Keratinocyte (primary cell): ENCODE measurements at regions not wholly inside any gene's neighbourhood (a gene's known extent, or its start where the extent isn't known, plus 50 kb on each side); places are given as distances from the start of the nearest gene placed in this dataset.

ENCODE experiments used
- DNase-seq: peaks from one replicate; pipeline ENCODE4 v3.0.0-alpha.2; 2011; ENCODE audit warnings: low read depth, missing footprints, low spot score
- FAIRE-seq: peaks from 2 replicates; lab custom pipeline; 2011; peaks lifted over from hg19 to GRCh38; lab: Jason Lieb, UNC
- H2AFZ ChIP-seq: 2 replicates; pipeline ENCODE4 v1.6.0; 2012; ENCODE audit warnings: low read length, control low read depth, inconsistent platforms; ENCODE audit not compliant: control insufficient read depth
- H3K27ac ChIP-seq: 2 replicates; pipeline ENCODE4 v1.5.1; 2011; ENCODE audit warnings: low read length; ENCODE audit not compliant: control insufficient read depth, insufficient read depth
- H3K27me3 ChIP-seq: 3 replicates; pipeline ENCODE4 v1.6.0; 2011; ENCODE audit warnings: low read length; ENCODE audit not compliant: control insufficient read depth, insufficient read depth; ENCODE audit errors: extremely low read depth
- H3K36me3 ChIP-seq, 2 experiments: 2 replicates in 1 of 2; 3 replicates in 1 of 2; pipeline ENCODE4 v1.5.1; 2011; ENCODE audit warnings: low read length in 2 of 2, mild to moderate bottlenecking in 1 of 2; ENCODE audit not compliant: control insufficient read depth in 2 of 2, insufficient read depth in 2 of 2; ENCODE audit errors: extremely low read depth in 1 of 2
- H3K4me1 ChIP-seq: 3 replicates; pipeline ENCODE4 v1.5.1; 2011; ENCODE audit warnings: low read length; ENCODE audit not compliant: control insufficient read depth, insufficient read depth; ENCODE audit errors: extremely low read depth
- H3K4me2 ChIP-seq: 3 replicates; pipeline ENCODE4 v1.6.0; 2011; ENCODE audit warnings: low read depth, low read length; ENCODE audit not compliant: control insufficient read depth, insufficient read depth; ENCODE audit errors: extremely low read depth
- H3K4me3 ChIP-seq, 3 experiments: fragments of 200-600 bp in 1 of 3; sonication (generic) in 1 of 3; 2 replicates in 2 of 3; 3 replicates in 1 of 3; pipeline ENCODE4 v1.5.1; 2011 to 2016; ENCODE audit warnings: low read length in 3 of 3, mild to moderate bottlenecking in 3 of 3, control low read depth in 2 of 3, inconsistent platforms in 1 of 3, low read depth in 1 of 3, mixed read lengths in 1 of 3, mixed run types in 1 of 3, moderate library complexity in 1 of 3; ENCODE audit not compliant: control insufficient read depth in 2 of 3, insufficient read depth in 2 of 3; ENCODE audit errors: extremely low read depth in 1 of 3
- H3K79me2 ChIP-seq: 2 replicates; pipeline ENCODE4 v1.6.0; 2012; ENCODE audit warnings: low read length; ENCODE audit not compliant: control insufficient read depth, insufficient read depth
- H3K9ac ChIP-seq: 3 replicates; pipeline ENCODE4 v1.6.0; 2011; ENCODE audit warnings: low read length; ENCODE audit not compliant: control insufficient read depth, insufficient read depth; ENCODE audit errors: extremely low read depth
- H3K9me1 ChIP-seq: 3 replicates; pipeline ENCODE4 v1.6.0; 2011; ENCODE audit warnings: low read length; ENCODE audit not compliant: control insufficient read depth, insufficient read depth; ENCODE audit errors: extremely low read depth
- H3K9me3 ChIP-seq: 2 replicates; pipeline ENCODE4 v1.5.1; 2012; ENCODE audit warnings: low read depth, low read length; ENCODE audit not compliant: control insufficient read depth
- H4K20me1 ChIP-seq: 3 replicates; pipeline ENCODE4 v1.6.0; 2011; ENCODE audit warnings: low read length; ENCODE audit not compliant: control insufficient read depth, insufficient read depth; ENCODE audit errors: extremely low read depth
- EZH2 ChIP-seq: IDR thresholded peaks from one replicate; pipeline ENCODE4 v1.6.1; 2012; ENCODE audit warnings: inconsistent platforms, mild to moderate bottlenecking, low read length, moderate library complexity
- dilution Hi-C: fragments of 300-500 bp; cut with MboI; formaldehyde crosslinking; loops from one replicate; pipeline ENCODE4 v1.7.0; 2020; ENCODE audit warnings: low sequenced_read_pairs; ENCODE audit not compliant: extremely low pct_ligation_motif_present
- TF ChIP-seq, protein P1 (sequence below), 3 experiments: IDR thresholded peaks in 1 of 3; conservative IDR thresholded peaks in 1 of 3; optimal IDR thresholded peaks in 1 of 3; 2 replicates in 2 of 3; 3 replicates in 1 of 3; pipeline versions ENCODE3 to v1.5.1; 2011; ENCODE audit warnings: low read length in 3 of 3, mild to moderate bottlenecking in 3 of 3, moderate library complexity in 2 of 3, control low read depth in 1 of 3, inconsistent platforms in 1 of 3; ENCODE audit not compliant: insufficient read depth in 2 of 3; ENCODE audit errors: extremely low read depth in 1 of 3

DNA sequence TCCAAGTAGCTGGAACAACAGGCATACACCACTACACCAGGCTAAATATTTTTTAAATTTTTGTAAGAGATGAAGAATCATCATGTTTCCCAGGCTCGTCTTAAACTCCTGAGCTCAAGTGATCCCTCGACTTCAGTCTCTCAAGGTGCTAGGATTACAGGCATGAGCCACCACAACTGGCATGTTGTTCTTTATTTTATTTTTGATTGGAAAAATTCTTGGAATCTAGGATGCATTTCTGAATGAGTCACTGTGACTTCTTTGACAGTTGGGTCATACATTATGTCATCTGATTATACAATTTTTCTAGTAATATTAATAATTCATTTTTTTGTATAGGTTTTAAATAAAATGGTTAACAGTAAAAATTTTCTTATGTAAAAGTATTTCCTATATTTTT lies 870.2 kb downstream of the SI start:
- H2AFZ ChIP-seq: no peak overlapping the region
- no peaks in the 10 kb centered on the region for H3K27me3 ChIP-seq
- FAIRE-seq: no peak
- no peak overlapping the region for H3K27ac ChIP-seq
- H3K4me2 ChIP-seq: no peak overlapping the region
- dilution Hi-C loops: no loop called here
- H3K4me3 ChIP-seq: no peak overlapping the region
- no peaks in the 10 kb centered on the region for H3K4me1 ChIP-seq
- no peaks in the 10 kb centered on the region for H4K20me1 ChIP-seq
- no peak for DNase-seq
- H3K79me2 ChIP-seq: no peaks in the 10 kb centered on the region
- H3K9ac ChIP-seq: no peak overlapping the region
- no peaks in the 10 kb centered on the region for H3K9me3 ChIP-seq
- no peaks in the 10 kb centered on the region for H3K36me3 ChIP-seq
- TF ChIP-seq, protein P1, sequence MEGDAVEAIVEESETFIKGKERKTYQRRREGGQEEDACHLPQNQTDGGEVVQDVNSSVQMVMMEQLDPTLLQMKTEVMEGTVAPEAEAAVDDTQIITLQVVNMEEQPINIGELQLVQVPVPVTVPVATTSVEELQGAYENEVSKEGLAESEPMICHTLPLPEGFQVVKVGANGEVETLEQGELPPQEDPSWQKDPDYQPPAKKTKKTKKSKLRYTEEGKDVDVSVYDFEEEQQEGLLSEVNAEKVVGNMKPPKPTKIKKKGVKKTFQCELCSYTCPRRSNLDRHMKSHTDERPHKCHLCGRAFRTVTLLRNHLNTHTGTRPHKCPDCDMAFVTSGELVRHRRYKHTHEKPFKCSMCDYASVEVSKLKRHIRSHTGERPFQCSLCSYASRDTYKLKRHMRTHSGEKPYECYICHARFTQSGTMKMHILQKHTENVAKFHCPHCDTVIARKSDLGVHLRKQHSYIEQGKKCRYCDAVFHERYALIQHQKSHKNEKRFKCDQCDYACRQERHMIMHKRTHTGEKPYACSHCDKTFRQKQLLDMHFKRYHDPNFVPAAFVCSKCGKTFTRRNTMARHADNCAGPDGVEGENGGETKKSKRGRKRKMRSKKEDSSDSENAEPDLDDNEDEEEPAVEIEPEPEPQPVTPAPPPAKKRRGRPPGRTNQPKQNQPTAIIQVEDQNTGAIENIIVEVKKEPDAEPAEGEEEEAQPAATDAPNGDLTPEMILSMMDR (optimal IDR thresholded peaks at IDR 0.05 in 1 of 3, IDR thresholded peaks at IDR 0.05 in 1 of 3, conservative IDR thresholded peaks at IDR 0.05 in 1 of 3; ENCODE audit: extremely low read depth in 1 of 3, insufficient read depth in 2 of 3, low read length in 3 of 3): no peak
- TF ChIP-seq EZH2: no peak
- H3K9me1 ChIP-seq: no peaks in the 10 kb centered on the region

- Histone ChIP-seq H3K4me1 (no peaks in the 10 kb centered on the region), H3K36me3 (no peaks in the 10 kb centered on the region), H3K9me1 (no peaks in the 10 kb centered on the region), H2AFZ (no peak overlapping the region), H3K27ac (no peak overlapping the region), H3K4me3 (no peak overlapping the region), H3K79me2 (no peaks in the 10 kb centered on the region), H3K9me3 (no peaks in the 10 kb centered on the region), H3K4me2 (no peak overlapping the region), H4K20me1 (no peaks in the 10 kb centered on the region), H3K9ac (no peak overlapping the region), H3K27me3 (no peaks in the 10 kb centered on the region)
- dilution Hi-C loops: no loop called here
- TF ChIP-seq EZH2: no peak
- TF ChIP-seq, protein P1 (optimal IDR thresholded peaks at IDR 0.05 in 1 of 3, IDR thresholded peaks at IDR 0.05 in 1 of 3, conservative IDR thresholded peaks at IDR 0.05 in 1 of 3; ENCODE audit: extremely low read depth in 1 of 3, insufficient read depth in 2 of 3, low read length in 3 of 3): no peak
- no peak for FAIRE-seq
- no peak for DNase-seq
Observed at GRCh38 chr3:164200053-164200823, 878.1 kb downstream of the SI start.
